Activated CD8-positive, alpha-beta memory T cell treated with anti-CD3 and anti-CD28 coated beads, Interleukin-2, amount 10 ng/mL, durations not matched to agents 7 days and 5 days (primary cell): ENCODE measurements at regions not wholly inside any gene's neighbourhood (a gene's known extent, or its start where the extent isn't known, plus 50 kb on each side); places are given as distances from the start of the nearest gene placed in this dataset.
"Not testable (repeated sequence)": the region's sequence is repeated elsewhere in the genome, so short reads cannot be mapped to it uniquely, and the experiment has no call there.

ENCODE experiments used
- ATAC-seq: fragments of 150-1000 bp; cut with Tn5 transposase; one replicate; pipeline ENCODE4 v1.10.0; 2021; ENCODE audit warnings: moderate library complexity
- CTCF ChIA-PET: fragments of 350-600 bp; sonication (Branson Sonifier 250); formaldehyde crosslinking; loops from one replicate; lab custom pipeline; 2021; ENCODE audit warnings: antibody characterized with exemption; lab: Charles Lee
- DNase-seq: peaks from one replicate; pipeline ENCODE4 v3.0.0-alpha.2; 2020
- H3K27ac Mint-ChIP-seq: one replicate; pipeline ENCODE4 v1.8.0; 2021; ENCODE audit warnings: mild to moderate bottlenecking, mixed read lengths
- H3K27me3 Mint-ChIP-seq: one replicate; pipeline ENCODE4 v1.8.0; 2021; ENCODE audit warnings: mixed read lengths
- H3K36me3 Mint-ChIP-seq: one replicate; pipeline ENCODE4 v1.8.0; 2021; ENCODE audit warnings: mild to moderate bottlenecking, mixed read lengths
- H3K4me1 Mint-ChIP-seq: one replicate; pipeline ENCODE4 v1.8.0; 2021; ENCODE audit warnings: mixed read lengths
- H3K4me3 Mint-ChIP-seq: one replicate; pipeline ENCODE4 v1.8.0; 2021; ENCODE audit warnings: mild to moderate bottlenecking, moderate library complexity, mixed read lengths
- H3K9me3 Mint-ChIP-seq: one replicate; pipeline ENCODE4 v1.8.0; 2022; ENCODE audit warnings: low read depth, mixed read lengths

- ATAC-seq (no peak), DNase-seq (no peak)
- peaks cover 9% of the 10 kb centered on the region for H3K27me3 Mint-ChIP-seq
- H3K9me3 Mint-ChIP-seq = peaks cover 4% of the 10 kb centered on the region
- CTCF ChIA-PET = interaction anchor here (1.6 kb wide), 2 partner anchors 14 to 20 kb away, joined by 4 to 7 read pairs; no protein-coding TSS in a partner anchor
- no peaks in the 10 kb centered on the region for H3K4me1 Mint-ChIP-seq
- no peak overlapping the region for H3K4me3 Mint-ChIP-seq
- H3K36me3 Mint-ChIP-seq = no peaks in the 10 kb centered on the region
- H3K27ac Mint-ChIP-seq = no peak overlapping the region
These were observed 156.3 kb downstream of the TM2D1 start for GRCh38 chr1:61568460-61569302.

- Mint-ChIP-seq H3K9me3 (peaks cover 4% of the 10 kb centered on the region), H3K36me3 (no peaks in the 10 kb centered on the region), H3K4me1 (no peaks in the 10 kb centered on the region), H3K27me3 (peaks cover 9% of the 10 kb centered on the region), H3K4me3 (no peak overlapping the region), H3K27ac (no peak overlapping the region)
- CTCF ChIA-PET = no interaction called here
- no peak for ATAC-seq
- no peak for DNase-seq
These were observed 158.8 kb downstream of the TM2D1 start for GRCh38 chr1:61566177-61566576.

- H3K4me3 Mint-ChIP-seq = no peak overlapping the region
- no peaks in the 10 kb centered on the region for H3K36me3 Mint-ChIP-seq
- CTCF ChIA-PET = no interaction called here
- DNase-seq = no peak
- no peaks in the 10 kb centered on the region for H3K4me1 Mint-ChIP-seq
- H3K9me3 Mint-ChIP-seq = peaks cover 4% of the 10 kb centered on the region
- no peaks in the 10 kb centered on the region for H3K27me3 Mint-ChIP-seq
- H3K27ac Mint-ChIP-seq = no peak overlapping the region
- no peak for ATAC-seq
These were observed 161.3 kb downstream of the TM2D1 start for GRCh38 chr1:61563611-61564010.

GRCh38 chr1:61561666-61562065 is 163.3 kb downstream of the TM2D1 start:
- CTCF ChIA-PET = no interaction called here
- ATAC-seq = no peak
- no peak for DNase-seq
- Mint-ChIP-seq H3K27ac (no peak overlapping the region), H3K4me3 (no peak overlapping the region), H3K9me3 (peaks cover 4% of the 10 kb centered on the region), H3K36me3 (no peaks in the 10 kb centered on the region), H3K27me3 (no peaks in the 10 kb centered on the region), H3K4me1 (no peaks in the 10 kb centered on the region)

GRCh38 chr1:61560385-61560784 is 164.6 kb downstream of the TM2D1 start:
- Mint-ChIP-seq H3K36me3 (no peaks in the 10 kb centered on the region), H3K4me1 (no peaks in the 10 kb centered on the region), H3K27ac (no peak overlapping the region), H3K27me3 (no peaks in the 10 kb centered on the region), H3K9me3 (peaks cover 6% of the 10 kb centered on the region), H3K4me3 (no peak overlapping the region)
- DNase-seq = no peak
- CTCF ChIA-PET = no interaction called here
- ATAC-seq = no peak

GRCh38 chr1:61556631-61557030 is 168.3 kb downstream of the TM2D1 start:
- H3K36me3 Mint-ChIP-seq = no peaks in the 10 kb centered on the region
- no peaks in the 10 kb centered on the region for H3K27me3 Mint-ChIP-seq
- no peaks in the 10 kb centered on the region for H3K4me1 Mint-ChIP-seq
- ATAC-seq = no peak
- CTCF ChIA-PET = no interaction called here
- H3K9me3 Mint-ChIP-seq = peaks cover 6% of the 10 kb centered on the region
- no peak overlapping the region for H3K4me3 Mint-ChIP-seq
- DNase-seq = no peak
- H3K27ac Mint-ChIP-seq = no peak overlapping the region

GRCh38 chr1:61552630-61553305 is 172.2 kb downstream of the TM2D1 start:
- CTCF ChIA-PET = no interaction called here

GRCh38 chr1:61547302-61547701 is 177.6 kb downstream of the TM2D1 start:
- Mint-ChIP-seq H3K27me3 (peaks cover 31% of the 10 kb centered on the region), H3K4me1 (peaks cover 22% of the 10 kb centered on the region), H3K36me3 (peaks cover 11% of the 10 kb centered on the region)
- not testable (repeated sequence) for DNase-seq, ATAC-seq, H3K27ac Mint-ChIP-seq, H3K9me3 Mint-ChIP-seq, H3K4me3 Mint-ChIP-seq
- CTCF ChIA-PET = interaction anchor here (1.0 to 2.1 kb wide), 2 partner anchors 41 to 470 kb away, joined by 3 to 8 read pairs; no protein-coding TSS in a partner anchor

More at GRCh38 chr1:61552630-61553305, 172.2 kb downstream of the TM2D1 start:
- H3K4me3 Mint-ChIP-seq = no peak overlapping the region
- H3K27me3 Mint-ChIP-seq = peaks cover 22% of the 10 kb centered on the region
- H3K27ac Mint-ChIP-seq = no peak overlapping the region
- no peak for ATAC-seq
- H3K4me1 Mint-ChIP-seq = peaks cover 6% of the 10 kb centered on the region
- peaks cover 6% of the 10 kb centered on the region for H3K9me3 Mint-ChIP-seq
- no peak for DNase-seq
- no peaks in the 10 kb centered on the region for H3K36me3 Mint-ChIP-seq

GRCh38 chr1:61544870-61545269 is 180.1 kb downstream of the TM2D1 start:
- CTCF ChIA-PET, H3K9me3 Mint-ChIP-seq, DNase-seq, ATAC-seq: not testable (repeated sequence)
- Mint-ChIP-seq H3K27ac (peak overlapping the region; percentile 73), H3K36me3 (peaks cover 13% of the 10 kb centered on the region), H3K4me1 (peaks cover 18% of the 10 kb centered on the region), H3K27me3 (peaks cover 21% of the 10 kb centered on the region), H3K4me3 (peak overlapping the region; percentile 1)

- Mint-ChIP-seq H3K36me3 (peaks cover 13% of the 10 kb centered on the region), H3K27me3 (peaks cover 12% of the 10 kb centered on the region), H3K4me1 (peaks cover 16% of the 10 kb centered on the region)
- DNase-seq, CTCF ChIA-PET, H3K4me3 Mint-ChIP-seq, ATAC-seq, H3K27ac Mint-ChIP-seq, H3K9me3 Mint-ChIP-seq: not testable (repeated sequence)
These were observed 181.4 kb downstream of the TM2D1 start for GRCh38 chr1:61543498-61543897.

GRCh38 chr1:61539720-61540462 is 185.1 kb downstream of the TM2D1 start:
- no peak overlapping the region for H3K4me3 Mint-ChIP-seq
- no peak for ATAC-seq
- CTCF ChIA-PET = no interaction called here
- peaks cover 14% of the 10 kb centered on the region for H3K36me3 Mint-ChIP-seq
- no peak for DNase-seq
- peaks cover 5% of the 10 kb centered on the region for H3K9me3 Mint-ChIP-seq
- peaks cover 37% of the 10 kb centered on the region for H3K4me1 Mint-ChIP-seq
- H3K27me3 Mint-ChIP-seq = peaks cover 12% of the 10 kb centered on the region
- no peak overlapping the region for H3K27ac Mint-ChIP-seq

GRCh38 chr1:61538228-61538627 is 186.7 kb downstream of the TM2D1 start:
- CTCF ChIA-PET = interaction anchor here (0.5 to 1.7 kb wide), 2 partner anchors 50 to 259 kb away, joined by 3 to 5 read pairs; no protein-coding TSS in a partner anchor
- DNase-seq (no peak), ATAC-seq (no peak)
- Mint-ChIP-seq H3K36me3 (peaks cover 9% of the 10 kb centered on the region), H3K27me3 (peaks cover 6% of the 10 kb centered on the region), H3K4me3 (no peak overlapping the region), H3K27ac (no peak overlapping the region), H3K4me1 (peaks cover 31% of the 10 kb centered on the region), H3K9me3 (peaks cover 3% of the 10 kb centered on the region)
